OCI-LY1 (cell line): ENCODE measurements at regions not wholly inside any gene's neighbourhood (a gene's known extent, or its start where the extent isn't known, plus 50 kb on each side); places are given as distances from the start of the nearest gene placed in this dataset.

Experiments used
- CTCF ChIP-seq: fragments of 200-600 bp; sonication (generic), shearing (Covaris generic); IDR thresholded peaks from 2 replicates; pipeline ENCODE4 v1.5.1; 2017; ENCODE audit warnings: mild to moderate bottlenecking, antibody characterized with exemption, low read length, moderate library complexity, mixed read lengths
- EZH2 ChIP-seq: fragments of 200-600 bp; sonication (generic), shearing (Covaris generic); IDR thresholded peaks from 2 replicates; pipeline ENCODE4 v1.8.0; 2017; ENCODE audit warnings: borderline replicate concordance, mixed run types, mild to moderate bottlenecking, antibody characterized with exemption, low read length, moderate library complexity, mixed read lengths

- TF ChIP-seq EZH2 (no peak), CTCF (no peak)
These were observed 206.2 kb downstream of the PABPC4L start for GRCh38 chr4:133995243-133995960.
